Osteocyte (in vitro differentiated cells): ENCODE measurements at regions not wholly inside any gene's neighbourhood (a gene's known extent, or its start where the extent isn't known, plus 50 kb on each side); places are given as distances from the start of the nearest gene placed in this dataset.

ENCODE experiments used
- DNase-seq: peaks from one replicate; pipeline ENCODE4 v3.0.0; 2021; ENCODE audit warnings: mixed read lengths; ENCODE audit not compliant: unreplicated experiment; ENCODE audit errors: extremely low spot score
- H3K27ac Mint-ChIP-seq: one replicate; pipeline ENCODE4 v1.8.0; 2021; ENCODE audit warnings: mild to moderate bottlenecking, mixed read lengths; ENCODE audit not compliant: unreplicated experiment
- H3K27me3 Mint-ChIP-seq: one replicate; pipeline ENCODE4 v1.8.0; 2021; ENCODE audit warnings: mixed read lengths; ENCODE audit not compliant: unreplicated experiment
- H3K36me3 Mint-ChIP-seq: one replicate; pipeline ENCODE4 v1.8.0; 2021; ENCODE audit warnings: mixed read lengths; ENCODE audit not compliant: unreplicated experiment
- H3K4me1 Mint-ChIP-seq: one replicate; pipeline ENCODE4 v1.8.0; 2021; ENCODE audit warnings: mixed read lengths; ENCODE audit not compliant: unreplicated experiment
- H3K4me3 Mint-ChIP-seq: one replicate; pipeline ENCODE4 v1.8.0; 2021; ENCODE audit warnings: mild to moderate bottlenecking, moderate library complexity, mixed read lengths; ENCODE audit not compliant: unreplicated experiment
- H3K9me3 Mint-ChIP-seq: one replicate; pipeline ENCODE4 v1.8.0; 2021; ENCODE audit warnings: mixed read lengths; ENCODE audit not compliant: unreplicated experiment
- CTCF ChIP-seq: fragments of 200-600 bp; sonication (generic); IDR thresholded peaks from 2 replicates; pipeline ENCODE4 v1.5.0; 2021; ENCODE audit warnings: antibody characterized with exemption, mild to moderate bottlenecking, moderate library complexity

GRCh38 chr5:57937501-57938173, 455.0 kb upstream of the ACTBL2 start:
- Mint-ChIP-seq H3K4me1 (peaks cover 6% of the 10 kb centered on the region), H3K27me3 (no peaks in the 10 kb centered on the region), H3K9me3 (peaks cover 6% of the 10 kb centered on the region), H3K4me3 (no peak overlapping the region), H3K27ac (no peak overlapping the region), H3K36me3 (no peaks in the 10 kb centered on the region)
- DNase-seq = no peak
- no peak for TF ChIP-seq CTCF

GRCh38 chr5:57937025-57937424, 454.4 kb upstream of the ACTBL2 start:
- Mint-ChIP-seq H3K27ac (no peak overlapping the region), H3K36me3 (no peaks in the 10 kb centered on the region), H3K27me3 (no peaks in the 10 kb centered on the region), H3K9me3 (peaks cover 6% of the 10 kb centered on the region), H3K4me3 (no peak overlapping the region), H3K4me1 (peaks cover 6% of the 10 kb centered on the region)
- DNase-seq = no peak
- no peak for TF ChIP-seq CTCF

- no peaks in the 10 kb centered on the region for H3K27me3 Mint-ChIP-seq
- H3K36me3 Mint-ChIP-seq = no peaks in the 10 kb centered on the region
- peaks cover 6% of the 10 kb centered on the region for H3K4me1 Mint-ChIP-seq
- H3K4me3 Mint-ChIP-seq = no peak overlapping the region
- peaks cover 6% of the 10 kb centered on the region for H3K9me3 Mint-ChIP-seq
- no peak for DNase-seq
- no peak overlapping the region for H3K27ac Mint-ChIP-seq
- TF ChIP-seq CTCF = no peak
Measured at GRCh38 chr5:57932761-57933160, 450.1 kb upstream of the ACTBL2 start.

GRCh38 chr5:57931807-57932206, 449.2 kb upstream of the ACTBL2 start:
- H3K36me3 Mint-ChIP-seq = no peaks in the 10 kb centered on the region
- no peak overlapping the region for H3K27ac Mint-ChIP-seq
- peaks cover 6% of the 10 kb centered on the region for H3K9me3 Mint-ChIP-seq
- no peak for TF ChIP-seq CTCF
- no peak overlapping the region for H3K4me3 Mint-ChIP-seq
- no peak for DNase-seq
- no peaks in the 10 kb centered on the region for H3K4me1 Mint-ChIP-seq
- H3K27me3 Mint-ChIP-seq = no peaks in the 10 kb centered on the region

GRCh38 chr5:57931352-57931751, 448.7 kb upstream of the ACTBL2 start:
- H3K36me3 Mint-ChIP-seq = no peaks in the 10 kb centered on the region
- H3K27ac Mint-ChIP-seq = no peak overlapping the region
- H3K27me3 Mint-ChIP-seq = no peaks in the 10 kb centered on the region
- peaks cover 6% of the 10 kb centered on the region for H3K9me3 Mint-ChIP-seq
- no peaks in the 10 kb centered on the region for H3K4me1 Mint-ChIP-seq
- H3K4me3 Mint-ChIP-seq = no peak overlapping the region
- TF ChIP-seq CTCF = no peak
- DNase-seq = no peak
